ENCODE measurements at regions not wholly inside any gene's neighbourhood (a gene's known extent, or its start where the extent isn't known, plus 50 kb on each side); places are given as distances from the start of the nearest gene placed in this dataset.
"Not testable (repeated sequence)": the region's sequence is repeated elsewhere in the genome, so short reads cannot be mapped to it uniquely, and the experiment has no call there.

GRCh38 chr7:10724449-10724848 is 249.2 kb upstream of the PHF14 start:
- no peak for DNase-seq

GRCh38 chr7:10727636-10728035 is 246.0 kb upstream of the PHF14 start:
- no peak for DNase-seq

- DNase-seq: no peak
These were observed 242.4 kb upstream of the PHF14 start for GRCh38 chr7:10731253-10731773.

GRCh38 chr7:10733747-10734146 is 239.9 kb upstream of the PHF14 start:
- no peak for DNase-seq

GRCh38 chr7:10734595-10734994 is 239.1 kb upstream of the PHF14 start:
- no peak for DNase-seq

GRCh38 chr7:10739401-10739800 is 234.3 kb upstream of the PHF14 start:
- DNase-seq: no peak

- no peak for DNase-seq
These were observed 232.9 kb upstream of the PHF14 start for GRCh38 chr7:10740805-10741204.

GRCh38 chr7:10756981-10757380 is 216.7 kb upstream of the PHF14 start:
- DNase-seq: no peak

- DNase-seq: no peak
These were observed 214.6 kb upstream of the PHF14 start for GRCh38 chr7:10759120-10759519.

GRCh38 chr7:10767771-10768170 is 205.9 kb upstream of the PHF14 start:
- no peak for DNase-seq

- no peak for DNase-seq
These were observed 203.5 kb upstream of the PHF14 start for GRCh38 chr7:10770176-10770575.

GRCh38 chr7:10773430-10773829 is 200.2 kb upstream of the PHF14 start:
- no peak for DNase-seq

- no peak for DNase-seq
These were observed 193.9 kb upstream of the PHF14 start for GRCh38 chr7:10779465-10780399.

- no peak for DNase-seq
These were observed 193.3 kb upstream of the PHF14 start for GRCh38 chr7:10780400-10780747.

GRCh38 chr7:10786976-10787375 is 186.7 kb upstream of the PHF14 start:
- not testable (repeated sequence) for DNase-seq

- DNase-seq: no peak
These were observed 184.5 kb upstream of the PHF14 start for GRCh38 chr7:10789170-10789569.

- DNase-seq: no peak
These were observed 182.8 kb upstream of the PHF14 start for GRCh38 chr7:10790910-10791309.

GRCh38 chr7:10793995-10794775 is 179.5 kb upstream of the PHF14 start:
- no peak for DNase-seq

GRCh38 chr7:10797157-10797556 is 176.5 kb upstream of the PHF14 start:
- DNase-seq: no peak

- DNase-seq: no peak
These were observed 175.6 kb upstream of the PHF14 start for GRCh38 chr7:10798044-10798443.

- no peak for DNase-seq
These were observed 174.2 kb upstream of the PHF14 start for GRCh38 chr7:10799475-10799874.

- no peak for DNase-seq
These were observed 171.7 kb upstream of the PHF14 start for GRCh38 chr7:10802011-10802410.

- no peak for DNase-seq
These were observed 171.1 kb upstream of the PHF14 start for GRCh38 chr7:10802526-10802925.

- DNase-seq: no peak
These were observed 170.0 kb upstream of the PHF14 start for GRCh38 chr7:10803720-10804119.
